Prostate gland (tissue), 2 donors: ENCODE measurements at regions not wholly inside any gene's neighbourhood (a gene's known extent, or its start where the extent isn't known, plus 50 kb on each side); places are given as distances from the start of the nearest gene placed in this dataset.

ENCODE experiments used
- DNase-seq: peaks from one replicate; pipeline ENCODE4 v3.0.0-alpha.2; 2019; ENCODE audit warnings: low spot score
- H3K27ac ChIP-seq, 2 donors: fragments of 200-600 bp; sonication (generic); 2 replicates each; pipeline ENCODE4 v1.5.1; 2017 to 2019
- H3K27me3 ChIP-seq: fragments of 200-600 bp; sonication (generic); replicated peaks from 2 replicates; pipeline ENCODE4 v1.5.1; 2019; ENCODE audit not compliant: insufficient read depth
- H3K36me3 ChIP-seq, 2 donors: fragments of 200-600 bp; sonication (generic); 1 replicate in 1 of 2; 2 replicates in 1 of 2; pipeline versions ENCODE4 v1.5.1 to v1.8.1; 2017 to 2019
- H3K4me1 ChIP-seq: fragments of 200-600 bp; sonication (generic); replicated peaks from 2 replicates; pipeline ENCODE4 v1.5.1; 2019
- H3K4me3 ChIP-seq, 2 donors: fragments of 200-600 bp; sonication (generic); 2 replicates each; pipeline ENCODE4 v1.5.1; 2017 to 2019
- H3K9me3 ChIP-seq: fragments of 200-600 bp; sonication (generic); 2 replicates; pipeline ENCODE4 v1.5.1; 2017
- POLR2A ChIP-seq: fragments of 450-650 bp; IDR thresholded peaks from one replicate; pipeline ENCODE4 v1.6.1; 2016; ENCODE audit warnings: antibody characterized with exemption, mild to moderate bottlenecking
- POLR2AphosphoS5 ChIP-seq: sonication (generic); formaldehyde crosslinking; IDR thresholded peaks from one replicate; pipeline ENCODE4 v1.6.1; 2017; ENCODE audit warnings: antibody characterized with exemption
- WGBS: methylation state at CpG from one replicate; pipeline ENCODE4 v1.1.5; 2018; 5-methylcytosine and 5-hydroxymethylcytosine counted together
- intact Hi-C: fragments of 100-400 bp; cut with DNase I; formaldehyde crosslinking; loops from one replicate; pipeline ENCODE4 v1.14.2; 2022
- TF ChIP-seq, protein P1 (sequence below), 4 experiments: fragments of 200-600 bp in 2 of 4; fragments of 450-650 bp in 2 of 4; sonication (generic) in 2 of 4; IDR thresholded peaks; 1 replicate in 3 of 4; 2 replicates in 1 of 4; pipeline ENCODE4 v1.5.1; 2016 to 2019; ENCODE audit warnings: antibody characterized with exemption in 4 of 4, mild to moderate bottlenecking in 2 of 4, moderate library complexity in 2 of 4

GRCh38 chr1:199448646-199449045 lies 578.9 kb upstream of the NR5A2 start:
- 69% methylated on average over 3 of the region's 3 CpGs for WGBS
- H3K4me1 ChIP-seq = no peaks in the 10 kb centered on the region
- intact Hi-C loops = no loop called here
- no peak for DNase-seq
- H3K4me3 ChIP-seq = no peak overlapping the region
- no peaks in the 10 kb centered on the region for H3K27me3 ChIP-seq
- H3K27ac ChIP-seq = no peak overlapping the region
- H3K36me3 ChIP-seq = no peaks in the 10 kb centered on the region
- TF ChIP-seq POLR2A = no peak
- H3K9me3 ChIP-seq = no peaks in the 10 kb centered on the region

DNA sequence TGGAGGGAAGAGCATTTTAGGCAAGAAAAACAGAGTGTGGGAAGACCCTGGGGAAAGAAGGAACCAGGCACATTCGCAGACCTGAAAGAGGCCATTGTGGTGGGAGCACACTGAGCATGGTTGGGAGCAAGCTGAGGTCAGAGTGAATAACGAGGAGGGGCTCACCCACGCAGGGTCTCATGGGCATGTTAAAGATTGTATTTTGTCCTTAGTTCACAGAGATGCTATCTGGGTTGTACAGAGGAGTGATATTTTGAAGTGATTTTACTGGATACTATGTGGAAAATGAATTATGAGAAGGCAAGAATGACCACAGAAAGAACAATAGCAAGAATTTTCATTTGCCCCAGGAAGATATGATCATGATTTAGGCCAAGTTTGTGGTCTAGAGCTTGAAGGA lies 578.3 kb upstream of the NR5A2 start:
- Histone ChIP-seq H3K36me3 (no peaks in the 10 kb centered on the region), H3K9me3 (no peaks in the 10 kb centered on the region), H3K27ac (no peak overlapping the region), H3K27me3 (no peaks in the 10 kb centered on the region), H3K4me3 (no peak overlapping the region), H3K4me1 (no peaks in the 10 kb centered on the region)
- DNase-seq = no peak
- WGBS = 50% methylated on average over 3 of the region's 3 CpGs
- intact Hi-C loops = no loop called here
- TF ChIP-seq POLR2AphosphoS5 (no peak), POLR2A (no peak)
- TF ChIP-seq, protein P1, sequence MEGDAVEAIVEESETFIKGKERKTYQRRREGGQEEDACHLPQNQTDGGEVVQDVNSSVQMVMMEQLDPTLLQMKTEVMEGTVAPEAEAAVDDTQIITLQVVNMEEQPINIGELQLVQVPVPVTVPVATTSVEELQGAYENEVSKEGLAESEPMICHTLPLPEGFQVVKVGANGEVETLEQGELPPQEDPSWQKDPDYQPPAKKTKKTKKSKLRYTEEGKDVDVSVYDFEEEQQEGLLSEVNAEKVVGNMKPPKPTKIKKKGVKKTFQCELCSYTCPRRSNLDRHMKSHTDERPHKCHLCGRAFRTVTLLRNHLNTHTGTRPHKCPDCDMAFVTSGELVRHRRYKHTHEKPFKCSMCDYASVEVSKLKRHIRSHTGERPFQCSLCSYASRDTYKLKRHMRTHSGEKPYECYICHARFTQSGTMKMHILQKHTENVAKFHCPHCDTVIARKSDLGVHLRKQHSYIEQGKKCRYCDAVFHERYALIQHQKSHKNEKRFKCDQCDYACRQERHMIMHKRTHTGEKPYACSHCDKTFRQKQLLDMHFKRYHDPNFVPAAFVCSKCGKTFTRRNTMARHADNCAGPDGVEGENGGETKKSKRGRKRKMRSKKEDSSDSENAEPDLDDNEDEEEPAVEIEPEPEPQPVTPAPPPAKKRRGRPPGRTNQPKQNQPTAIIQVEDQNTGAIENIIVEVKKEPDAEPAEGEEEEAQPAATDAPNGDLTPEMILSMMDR (IDR thresholded peaks at IDR 0.05) = no peak

GRCh38 chr1:199449681-199450080 lies 577.8 kb upstream of the NR5A2 start:
- no peaks in the 10 kb centered on the region for H3K36me3 ChIP-seq
- no peaks in the 10 kb centered on the region for H3K9me3 ChIP-seq
- H3K27me3 ChIP-seq = no peaks in the 10 kb centered on the region
- H3K4me1 ChIP-seq = no peaks in the 10 kb centered on the region
- H3K27ac ChIP-seq = no peak overlapping the region
- no peak for DNase-seq
- intact Hi-C loops = no loop called here
- TF ChIP-seq, protein P1 (IDR thresholded peaks at IDR 0.05) = no peak
- no peak for TF ChIP-seq POLR2AphosphoS5
- no peak for TF ChIP-seq POLR2A
- H3K4me3 ChIP-seq = no peak overlapping the region
- WGBS = 41% methylated on average over 2 of the region's 2 CpGs

DNA sequence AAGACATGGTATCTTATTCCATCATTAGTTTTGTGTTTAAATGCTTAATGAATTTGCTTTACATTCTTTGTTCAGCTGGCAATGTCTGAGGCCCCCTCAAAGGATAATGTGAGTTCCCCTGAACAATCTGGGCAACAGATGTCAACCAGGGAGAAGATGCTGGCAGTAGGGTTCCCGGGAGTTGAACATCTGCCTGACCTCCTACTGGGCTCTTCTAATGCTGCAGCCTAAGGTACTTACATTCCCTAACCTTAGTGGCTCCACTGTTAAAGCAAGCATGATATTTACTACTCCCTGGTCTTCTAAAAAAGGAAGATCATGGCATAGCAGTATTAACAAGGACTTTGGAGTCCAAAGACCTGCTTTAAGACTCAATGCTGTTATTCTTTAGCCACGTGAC lies 574.9 kb upstream of the NR5A2 start:
- H3K9me3 ChIP-seq = no peaks in the 10 kb centered on the region
- 68% methylated on average over 2 of the region's 2 CpGs for WGBS

GRCh38 chr1:199453723-199454122 lies 573.8 kb upstream of the NR5A2 start:
- Histone ChIP-seq H3K36me3 (no peaks in the 10 kb centered on the region), H3K4me1 (no peaks in the 10 kb centered on the region), H3K27ac (no peak overlapping the region), H3K4me3 (no peak overlapping the region), H3K9me3 (no peaks in the 10 kb centered on the region), H3K27me3 (no peaks in the 10 kb centered on the region)
- 70% methylated on average over 3 of the region's 3 CpGs for WGBS
- intact Hi-C loops = no loop called here
- DNase-seq = no peak
- TF ChIP-seq, protein P1 (IDR thresholded peaks at IDR 0.05) = no peak
- TF ChIP-seq POLR2A = no peak
- no peak for TF ChIP-seq POLR2AphosphoS5

More for the DNA sequence above, 574.9 kb upstream of the NR5A2 start:
- no peak for DNase-seq
- TF ChIP-seq, protein P1 (IDR thresholded peaks at IDR 0.05) = no peak
- Histone ChIP-seq H3K27ac (no peak overlapping the region), H3K4me3 (no peak overlapping the region), H3K36me3 (no peaks in the 10 kb centered on the region), H3K4me1 (no peaks in the 10 kb centered on the region), H3K27me3 (no peaks in the 10 kb centered on the region)
- intact Hi-C loops = no loop called here
